Upper lobe of right lung (tissue), 1 donor: ENCODE measurements at regions not wholly inside any gene's neighbourhood (a gene's known extent, or its start where the extent isn't known, plus 50 kb on each side); places are given as distances from the start of the nearest gene placed in this dataset.
"Not testable (repeated sequence)": the region's sequence is repeated elsewhere in the genome, so short reads cannot be mapped to it uniquely, and the experiment has no call there.

Source experiments
- ATAC-seq: fragments of 200-7000 bp; cut with Tn5 transposase; one replicate; pipeline ENCODE4 v1.9.1; 2020; ENCODE audit warnings: mild to moderate bottlenecking, moderate library complexity
- DNase-seq: peaks from one replicate; pipeline ENCODE4 v3.0.0-alpha.2; 2020
- H3K27ac ChIP-seq: fragments of 200-600 bp; one replicate; pipeline ENCODE4 v1.8.0; 2022
- H3K27me3 ChIP-seq: fragments of 200-600 bp; one replicate; pipeline ENCODE4 v1.8.0; 2022; ENCODE audit warnings: mild to moderate bottlenecking
- H3K36me3 ChIP-seq: fragments of 200-600 bp; one replicate; pipeline ENCODE4 v1.8.0; 2022
- H3K4me1 ChIP-seq: fragments of 200-600 bp; one replicate; pipeline ENCODE4 v1.8.0; 2022
- H3K4me3 ChIP-seq: fragments of 200-600 bp; one replicate; pipeline ENCODE4 v1.8.0; 2022; ENCODE audit warnings: mild to moderate bottlenecking
- H3K9me3 ChIP-seq: fragments of 200-600 bp; one replicate; pipeline ENCODE4 v1.8.0; 2022
- CTCF ChIP-seq: fragments of 200-600 bp; IDR thresholded peaks from one replicate; pipeline ENCODE4 v1.8.0; 2022; ENCODE audit warnings: antibody characterized with exemption
- intact Hi-C: fragments of 100-400 bp; cut with DNase I; formaldehyde crosslinking; loops from one replicate; pipeline ENCODE4 v1.11.0; 2022
- donor health status: DM: no; HTN: yes; CAD: no; lungs with severe emphysema.

- no peaks in the 10 kb centered on the region for H3K9me3 ChIP-seq
- H3K36me3 ChIP-seq = no peaks in the 10 kb centered on the region
- DNase-seq (peak; percentile 56), ATAC-seq (no peak)
- TF ChIP-seq CTCF = no peak
- peaks cover 10% of the 10 kb centered on the region for H3K4me1 ChIP-seq
- H3K27ac ChIP-seq = peak overlapping the region; percentile 11
- H3K27me3 ChIP-seq = no peaks in the 10 kb centered on the region
- H3K4me3 ChIP-seq = no peak overlapping the region
- intact Hi-C loops = no loop called here
Measured at GRCh38 chr2:239830121-239831000, 194.8 kb downstream of the NDUFA10 start.

- H3K27ac ChIP-seq = no peak overlapping the region
- peak; percentile 47 for DNase-seq
- no peaks in the 10 kb centered on the region for H3K27me3 ChIP-seq
- no peaks in the 10 kb centered on the region for H3K36me3 ChIP-seq
- no peak for TF ChIP-seq CTCF
- H3K4me1 ChIP-seq = peaks cover 10% of the 10 kb centered on the region
- ATAC-seq = no peak
- no peaks in the 10 kb centered on the region for H3K9me3 ChIP-seq
- no peak overlapping the region for H3K4me3 ChIP-seq
- intact Hi-C loops = no loop called here
Measured at GRCh38 chr2:239829326-239829725, 195.8 kb downstream of the NDUFA10 start.

- H3K27me3 ChIP-seq, intact Hi-C loops, H3K36me3 ChIP-seq, H3K9me3 ChIP-seq, ATAC-seq, H3K27ac ChIP-seq, H3K4me3 ChIP-seq: not testable (repeated sequence)
- peaks cover 10% of the 10 kb centered on the region for H3K4me1 ChIP-seq
- peak; percentile 53 for DNase-seq
Measured at GRCh38 chr2:239828973-239829275, 196.2 kb downstream of the NDUFA10 start.

GRCh38 chr2:239828192-239828972 lies 196.8 kb downstream of the NDUFA10 start:
- DNase-seq = peak; percentile 25
- Histone ChIP-seq H3K27me3 (no peaks in the 10 kb centered on the region), H3K36me3 (no peaks in the 10 kb centered on the region), H3K9me3 (no peaks in the 10 kb centered on the region), H3K4me3 (no peak overlapping the region), H3K4me1 (peaks cover 10% of the 10 kb centered on the region), H3K27ac (no peak overlapping the region)
- no peak for ATAC-seq
- TF ChIP-seq CTCF = no peak
- intact Hi-C loops = no loop called here

- Histone ChIP-seq H3K36me3 (no peaks in the 10 kb centered on the region), H3K4me1 (peaks cover 10% of the 10 kb centered on the region), H3K4me3 (no peak overlapping the region), H3K27me3 (no peaks in the 10 kb centered on the region), H3K27ac (no peak overlapping the region), H3K9me3 (no peaks in the 10 kb centered on the region)
- ATAC-seq = no peak
- TF ChIP-seq CTCF = no peak
- intact Hi-C loops = no loop called here
- peak; percentile 40 for DNase-seq
Measured at GRCh38 chr2:239827523-239827890, 197.6 kb downstream of the NDUFA10 start.
